HCT116 (cell line): ENCODE measurements at regions not wholly inside any gene's neighbourhood (a gene's known extent, or its start where the extent isn't known, plus 50 kb on each side); places are given as distances from the start of the nearest gene placed in this dataset.

Experiments used
- CTCF ChIP-seq, 3 experiments: fragments of 200-600 bp in 1 of 3; sonication (generic) in 1 of 3; IDR thresholded peaks in 2 of 3; conservative IDR thresholded peaks in 1 of 3; 2 replicates each; pipeline ENCODE4 v1.5.1; 2012 to 2017; ENCODE audit warnings: low read depth in 2 of 3, low read length in 2 of 3, antibody characterized with exemption in 1 of 3, borderline replicate concordance in 1 of 3, control low read depth in 1 of 3, mild to moderate bottlenecking in 1 of 3, mixed read lengths in 1 of 3, mixed run types in 1 of 3, moderate library complexity in 1 of 3; ENCODE audit not compliant: insufficient read depth in 1 of 3
- POLR2A ChIP-seq: IDR thresholded peaks from 2 replicates; pipeline ENCODE4 v1.7.0; 2011; ENCODE audit warnings: borderline replicate concordance; ENCODE audit not compliant: insufficient read depth, insufficient read length; ENCODE audit errors: extremely low read depth
- POLR2AphosphoS5 ChIP-seq: IDR thresholded peaks from 2 replicates; pipeline ENCODE4 v1.6.1; 2011; ENCODE audit warnings: mild to moderate bottlenecking, low read depth, low read length, moderate library complexity
- SP1 ChIP-seq: IDR thresholded peaks from 2 replicates; pipeline ENCODE4 v1.6.1; 2012; ENCODE audit warnings: low read depth
- SRF ChIP-seq: IDR thresholded peaks from 2 replicates; pipeline ENCODE4 v1.6.1; 2012; ENCODE audit warnings: low read depth
- ZFX ChIP-seq: fragments of 450-650 bp; IDR thresholded peaks from 2 replicates; pipeline ENCODE4 v1.6.1; 2017

- TF ChIP-seq CTCF (IDR thresholded peaks at IDR 0.05 in 2 of 3, conservative IDR thresholded peaks at IDR 0.05 in 1 of 3; ENCODE audit: borderline replicate concordance in 1 of 3, insufficient read depth in 1 of 3, low read depth in 2 of 3, low read length in 2 of 3): no peak
- no peak for TF ChIP-seq POLR2AphosphoS5
- TF ChIP-seq POLR2A: no peak
- TF ChIP-seq ZFX: no peak
- no peak for TF ChIP-seq SP1
- no peak for TF ChIP-seq SRF
Measured at GRCh38 chr3:87614998-87615397, 338.6 kb upstream of the POU1F1 start.
